RWPE2 (cell line): ENCODE measurements at regions not wholly inside any gene's neighbourhood (a gene's known extent, or its start where the extent isn't known, plus 50 kb on each side); places are given as distances from the start of the nearest gene placed in this dataset.
A peak's percentile ranks its signal among the peaks of the same experiment; 100 is the strongest.

Experiments
- ATAC-seq: fragments of 200-7000 bp; cut with Tn5 transposase; 3 replicates; pipeline ENCODE4 v1.9.1; 2021; ENCODE audit warnings: low read depth
- DNase-seq: peaks from one replicate; pipeline ENCODE4 v3.0.0-alpha.2; 2020; ENCODE audit warnings: low spot score
- H3K27ac ChIP-seq: fragments of 450-650 bp; 2 replicates; pipeline ENCODE4 v1.5.1; 2017; ENCODE audit warnings: mild to moderate bottlenecking; ENCODE audit not compliant: poor library complexity, severe bottlenecking
- H3K27me3 ChIP-seq: fragments of 250-450 bp; sonication (Bioruptor Pico); 2 replicates; pipeline ENCODE4 v1.5.1; 2021; ENCODE audit warnings: mild to moderate bottlenecking, moderate library complexity; ENCODE audit not compliant: insufficient read depth, poor library complexity, severe bottlenecking
- H3K36me3 ChIP-seq: fragments of 250-450 bp; sonication (Bioruptor Pico); 2 replicates; pipeline ENCODE4 v1.5.1; 2020; ENCODE audit warnings: low read depth, mild to moderate bottlenecking, moderate library complexity
- H3K4me1 ChIP-seq: fragments of 250-450 bp; sonication (Bioruptor Pico); 2 replicates; pipeline ENCODE4 v1.5.1; 2021; ENCODE audit warnings: mild to moderate bottlenecking, moderate library complexity; ENCODE audit not compliant: insufficient read depth, poor library complexity, severe bottlenecking
- H3K4me3 ChIP-seq: fragments of 250-450 bp; sonication (Bioruptor Pico); 2 replicates; pipeline ENCODE4 v1.5.1; 2021; ENCODE audit warnings: mild to moderate bottlenecking, moderate library complexity; ENCODE audit not compliant: severe bottlenecking
- H3K9me3 ChIP-seq: fragments of 250-450 bp; sonication (Bioruptor Pico); 2 replicates; pipeline ENCODE4 v1.5.1; 2021; ENCODE audit warnings: mild to moderate bottlenecking, moderate library complexity; ENCODE audit not compliant: severe bottlenecking
- CTCF ChIP-seq: fragments of 450-650 bp; IDR thresholded peaks from one replicate; pipeline ENCODE4 v1.5.1; 2017; ENCODE audit warnings: mild to moderate bottlenecking, moderate library complexity; ENCODE audit not compliant: poor library complexity, severe bottlenecking

- TF ChIP-seq CTCF: no peak
- no peaks in the 10 kb centered on the region for H3K4me1 ChIP-seq
- no peaks in the 10 kb centered on the region for H3K9me3 ChIP-seq
- no peaks in the 10 kb centered on the region for H3K27me3 ChIP-seq
- ATAC-seq: no peak
- H3K27ac ChIP-seq: no peak overlapping the region
- H3K36me3 ChIP-seq: no peaks in the 10 kb centered on the region
- H3K4me3 ChIP-seq: no peak overlapping the region
- DNase-seq: no peak
Measured at GRCh38 chrX:115363897-115364296, 74.4 kb downstream of the LUZP4 start.

- Histone ChIP-seq H3K27ac (no peak overlapping the region), H3K36me3 (no peaks in the 10 kb centered on the region), H3K4me1 (no peaks in the 10 kb centered on the region), H3K9me3 (no peaks in the 10 kb centered on the region), H3K27me3 (no peaks in the 10 kb centered on the region), H3K4me3 (no peak overlapping the region)
- no peak for DNase-seq
- no peak for TF ChIP-seq CTCF
- no peak for ATAC-seq
Measured at GRCh38 chrX:115364670-115365069, 75.2 kb downstream of the LUZP4 start.

DNA sequence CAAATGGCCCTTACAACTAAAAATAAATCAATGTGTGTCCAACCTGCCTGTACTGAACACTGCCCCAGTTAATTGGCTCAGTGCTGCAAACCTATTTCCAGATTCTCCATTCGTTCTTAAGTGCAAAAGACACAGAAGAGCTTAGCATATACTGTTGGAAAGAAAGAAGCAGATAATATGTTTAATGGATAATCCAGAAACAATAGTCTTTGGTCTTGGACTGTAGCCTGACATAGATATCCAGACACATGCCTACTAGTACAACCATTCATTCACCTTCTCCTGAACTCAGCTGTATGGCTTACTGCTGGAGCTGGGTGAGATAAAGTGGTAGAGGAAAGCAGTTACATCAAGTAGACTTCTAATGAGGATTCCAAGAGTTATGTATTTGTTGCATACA lies 77.0 kb downstream of the LUZP4 start:
- Histone ChIP-seq H3K4me1 (no peaks in the 10 kb centered on the region), H3K27ac (no peak overlapping the region), H3K9me3 (no peaks in the 10 kb centered on the region), H3K4me3 (no peak overlapping the region), H3K36me3 (no peaks in the 10 kb centered on the region), H3K27me3 (no peaks in the 10 kb centered on the region)
- no peak for DNase-seq
- no peak for TF ChIP-seq CTCF
- no peak for ATAC-seq

GRCh38 chrX:115367455-115367854 lies 77.9 kb downstream of the LUZP4 start:
- Histone ChIP-seq H3K4me1 (peaks cover under 1% of the 10 kb centered on the region), H3K4me3 (no peak overlapping the region), H3K27ac (no peak overlapping the region), H3K9me3 (no peaks in the 10 kb centered on the region), H3K36me3 (no peaks in the 10 kb centered on the region), H3K27me3 (no peaks in the 10 kb centered on the region)
- ATAC-seq (0 out of 3 replicates have a peak, but pooled peaks have one; percentile 25), DNase-seq (no peak)
- TF ChIP-seq CTCF: no peak

DNA sequence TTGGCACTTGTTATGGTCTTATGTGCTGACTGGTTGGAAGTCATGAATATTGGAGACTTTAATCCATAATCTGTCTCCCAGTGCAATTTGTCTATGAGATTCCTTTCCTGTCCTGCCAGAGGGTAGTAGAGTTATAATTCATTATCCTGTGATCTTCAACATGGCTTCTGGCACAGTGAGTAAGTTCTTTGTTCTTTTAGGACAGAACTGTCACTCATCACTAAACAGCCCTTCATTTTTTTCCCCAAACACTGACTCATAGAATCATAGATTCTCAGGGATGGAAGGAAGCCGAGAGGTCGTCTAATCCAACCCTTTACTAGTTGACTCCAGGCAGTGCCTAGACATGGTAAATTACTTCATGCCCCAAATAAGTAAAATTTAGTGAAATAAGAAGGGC lies 78.4 kb downstream of the LUZP4 start:
- no peaks in the 10 kb centered on the region for H3K36me3 ChIP-seq
- no peak overlapping the region for H3K27ac ChIP-seq
- no peaks in the 10 kb centered on the region for H3K9me3 ChIP-seq
- no peak overlapping the region for H3K4me3 ChIP-seq
- ATAC-seq (no peak), DNase-seq (no peak)
- H3K4me1 ChIP-seq: peaks cover 3% of the 10 kb centered on the region
- no peaks in the 10 kb centered on the region for H3K27me3 ChIP-seq
- no peak for TF ChIP-seq CTCF
